MCF 10A (cell line): ENCODE measurements at regions not wholly inside any gene's neighbourhood (a gene's known extent, or its start where the extent isn't known, plus 50 kb on each side); places are given as distances from the start of the nearest gene placed in this dataset.
"Not testable (repeated sequence)": the region's sequence is repeated elsewhere in the genome, so short reads cannot be mapped to it uniquely, and the experiment has no call there.

Experiments
- BruUV-seq: library from RNA; stranded (reverse); fragments of 400-500 nt; replicated peaks from 2 replicates; lab custom pipeline; 2021; lab: Mats Ljungman, UMichigan
- CTCF ChIA-PET: fragments of 300-600 bp; sonication (Branson Sonifier 250); formaldehyde crosslinking; extraction: SDS; loops from one replicate; lab custom pipeline; 2021; ENCODE audit warnings: antibody characterized with exemption, inconsistent platforms; lab: Yijun Ruan, JAX
- POLR2A ChIA-PET: fragments of 300-600, 350-650 bp; sonication (Branson Sonifier 250); formaldehyde crosslinking; extraction: SDS; loops from one replicate; lab custom pipeline; 2020; ENCODE audit warnings: antibody characterized with exemption, inconsistent platforms; lab: Yijun Ruan, JAX
- DNase-seq: peaks from one replicate; pipeline ENCODE4 v3.0.0-alpha.2; 2018; ENCODE audit not compliant: unreplicated experiment
- H3K27ac Mint-ChIP-seq: one replicate; pipeline ENCODE4 v1.8.0; 2022; ENCODE audit warnings: mild to moderate bottlenecking, low read depth, mixed read lengths; ENCODE audit not compliant: unreplicated experiment
- H3K27me3 Mint-ChIP-seq: one replicate; pipeline ENCODE4 v1.8.0; 2022; ENCODE audit warnings: mixed read lengths; ENCODE audit not compliant: insufficient read depth, unreplicated experiment
- H3K36me3 Mint-ChIP-seq: one replicate; pipeline ENCODE4 v1.8.0; 2022; ENCODE audit warnings: mild to moderate bottlenecking, moderate library complexity, mixed read lengths; ENCODE audit not compliant: insufficient read depth, unreplicated experiment
- H3K4me1 Mint-ChIP-seq: one replicate; pipeline ENCODE4 v1.8.0; 2022; ENCODE audit warnings: mixed read lengths; ENCODE audit not compliant: insufficient read depth, unreplicated experiment
- H3K4me3 Mint-ChIP-seq: one replicate; pipeline ENCODE4 v1.8.0; 2022; ENCODE audit warnings: mild to moderate bottlenecking, moderate library complexity, mixed read lengths; ENCODE audit not compliant: unreplicated experiment
- H3K9me3 Mint-ChIP-seq: one replicate; pipeline ENCODE4 v1.8.0; 2022; ENCODE audit warnings: mixed read lengths; ENCODE audit not compliant: unreplicated experiment
- CTCF ChIP-seq: fragments of 200-600 bp; IDR thresholded peaks from one replicate; pipeline ENCODE4 v1.8.0; 2022; ENCODE audit warnings: antibody characterized with exemption, mild to moderate bottlenecking; ENCODE audit not compliant: unreplicated experiment
- intact Hi-C: fragments of 100-400 bp; cut with micrococcal nuclease; formaldehyde crosslinking; loops from 2 replicates; pipeline ENCODE4 v1.14.1; 2022

GRCh38 chr6:127403636-127404035 is 55.6 kb downstream of the KIAA0408 start:
- POLR2A ChIA-PET: interaction anchor here (0.7 kb wide), 1 partner anchor 953 kb away, joined by 3 read pairs; no protein-coding TSS in a partner anchor
- no peak for DNase-seq
- no TSS peak for BruUV-seq
- intact Hi-C loops: no loop called here
- CTCF ChIA-PET: no interaction called here
- Mint-ChIP-seq H3K27me3 (no peaks in the 10 kb centered on the region), H3K4me1 (peaks cover 5% of the 10 kb centered on the region), H3K4me3 (no peak overlapping the region), H3K9me3 (no peaks in the 10 kb centered on the region), H3K27ac (no peak overlapping the region), H3K36me3 (peaks cover 6% of the 10 kb centered on the region)
- TF ChIP-seq CTCF: no peak

GRCh38 chr6:127402890-127403617 is 56.1 kb downstream of the KIAA0408 start:
- TF ChIP-seq CTCF: no peak
- Mint-ChIP-seq H3K36me3 (peaks cover 10% of the 10 kb centered on the region), H3K27ac (no peak overlapping the region), H3K4me1 (peaks cover 9% of the 10 kb centered on the region), H3K4me3 (no peak overlapping the region), H3K27me3 (no peaks in the 10 kb centered on the region), H3K9me3 (no peaks in the 10 kb centered on the region)
- ChIA-PET CTCF (interaction anchor here (0.6 kb wide), 1 partner anchor 23 kb away, joined by 4 read pairs; no protein-coding TSS in a partner anchor), POLR2A (interaction anchor here (0.7 kb wide), 1 partner anchor 953 kb away, joined by 3 read pairs; no protein-coding TSS in a partner anchor)
- no peak for DNase-seq
- intact Hi-C loops: no loop called here
- no TSS peak for BruUV-seq

- no TSS peak for BruUV-seq
- H3K4me3 Mint-ChIP-seq: no peak overlapping the region
- TF ChIP-seq CTCF: no peak
- no peaks in the 10 kb centered on the region for H3K27me3 Mint-ChIP-seq
- peak overlapping the region; percentile 22 for H3K27ac Mint-ChIP-seq
- ChIA-PET CTCF (interaction anchor here (0.5 to 1.1 kb wide), 5 partner anchors 13 to 958 kb away, joined by 3 to 6 read pairs (median 4); no protein-coding TSS in a partner anchor), POLR2A (interaction anchor here (0.7 to 1.4 kb wide), 7 partner anchors 13 to 129 kb away, joined by 3 to 4 read pairs (median 3); no protein-coding TSS in a partner anchor)
- DNase-seq: peak; percentile 30
- peaks cover 5% of the 10 kb centered on the region for H3K36me3 Mint-ChIP-seq
- H3K9me3 Mint-ChIP-seq: no peaks in the 10 kb centered on the region
- intact Hi-C loops: no loop called here
- peaks cover 16% of the 10 kb centered on the region for H3K4me1 Mint-ChIP-seq
These were observed 54.6 kb upstream of the ECHDC1 start for GRCh38 chr6:127397729-127398630.

- ChIA-PET CTCF (interaction anchor here (0.5 to 1.0 kb wide), 3 partner anchors 23 to 957 kb away, joined by 3 to 6 read pairs (median 4); no protein-coding TSS in a partner anchor), POLR2A (interaction anchor here (1.0 to 1.3 kb wide), 3 partner anchors 13 to 53 kb away, joined by 3 to 4 read pairs (median 3); no protein-coding TSS in a partner anchor)
- BruUV-seq, H3K36me3 Mint-ChIP-seq, H3K4me3 Mint-ChIP-seq, H3K9me3 Mint-ChIP-seq, H3K27me3 Mint-ChIP-seq, intact Hi-C loops: not testable (repeated sequence)
- peaks cover 24% of the 10 kb centered on the region for H3K4me1 Mint-ChIP-seq
- DNase-seq: peak; percentile 69
- peak overlapping the region; percentile 22 for H3K27ac Mint-ChIP-seq
These were observed 53.8 kb upstream of the ECHDC1 start for GRCh38 chr6:127397171-127397597.
